GM23338 (cell line): ENCODE measurements at regions not wholly inside any gene's neighbourhood (a gene's known extent, or its start where the extent isn't known, plus 50 kb on each side); places are given as distances from the start of the nearest gene placed in this dataset.

Experiments used
- CREB1 ChIP-seq: fragments of 250-450 bp; sonication (Bioruptor Pico); IDR thresholded peaks from 2 replicates; pipeline ENCODE4 v1.5.0; 2020; ENCODE audit warnings: low read depth, mild to moderate bottlenecking, moderate library complexity
- ETS1 ChIP-seq: IDR thresholded peaks from 2 replicates; pipeline ENCODE4 v1.6.1; 2016; ENCODE audit warnings: antibody characterized with exemption
- EZH2 ChIP-seq: fragments of 200-600 bp; sonication (generic); IDR thresholded peaks from one replicate; pipeline ENCODE4 v1.8.0; 2017; ENCODE audit warnings: antibody characterized with exemption, mild to moderate bottlenecking, low read depth; ENCODE audit not compliant: unreplicated experiment
- EZH2phosphoT487 ChIP-seq: fragments of 200-600 bp; sonication (generic); IDR thresholded peaks from one replicate; pipeline ENCODE4 v1.8.1; 2018; ENCODE audit warnings: antibody characterized with exemption; ENCODE audit not compliant: unreplicated experiment
- JUNB ChIP-seq: IDR thresholded peaks from one replicate; pipeline ENCODE4 v1.6.1; 2016; ENCODE audit warnings: antibody characterized with exemption; ENCODE audit not compliant: unreplicated experiment
- NANOG ChIP-seq: IDR thresholded peaks from 2 replicates; pipeline ENCODE4 v1.6.1; 2016; ENCODE audit warnings: antibody characterized with exemption, borderline replicate concordance
- POLR2AphosphoS5 ChIP-seq: IDR thresholded peaks from 2 replicates; pipeline ENCODE4 v1.6.1; 2016; ENCODE audit warnings: antibody characterized with exemption, low read depth
- REST ChIP-seq: IDR thresholded peaks from one replicate; pipeline ENCODE4 v1.6.1; 2018; ENCODE audit warnings: antibody characterized with exemption; ENCODE audit not compliant: unreplicated experiment
- STAT1 ChIP-seq: IDR thresholded peaks from one replicate; pipeline ENCODE4 v1.6.1; 2016; ENCODE audit warnings: antibody characterized with exemption; ENCODE audit not compliant: unreplicated experiment
- ZNF114 ChIP-seq: fragments of 250-450 bp; sonication (Bioruptor Pico); IDR thresholded peaks from 2 replicates; pipeline ENCODE4 v1.5.0; 2020; ENCODE audit warnings: mild to moderate bottlenecking, moderate library complexity
- ZNF331 ChIP-seq: fragments of 250-450 bp; sonication (Bioruptor Pico); IDR thresholded peaks from 2 replicates; pipeline ENCODE4 v1.5.0; 2020; ENCODE audit warnings: low read depth, mild to moderate bottlenecking, moderate library complexity
- ZNF462 ChIP-seq: fragments of 250-450 bp; sonication (Bioruptor Pico); IDR thresholded peaks from 2 replicates; pipeline ENCODE4 v1.5.0; 2020; ENCODE audit warnings: mild to moderate bottlenecking, moderate library complexity
- TF ChIP-seq, protein P1 (sequence below), 2 experiments: fragments of 200-600 bp in 1 of 2; sonication (generic) in 1 of 2; conservative IDR thresholded peaks; 2 replicates each; pipeline versions ENCODE4 v1.5.1 to v1.6.1; 2016 to 2017; ENCODE audit warnings: antibody characterized with exemption in 2 of 2, low read depth in 2 of 2, mild to moderate bottlenecking in 2 of 2, moderate library complexity in 1 of 2

DNA sequence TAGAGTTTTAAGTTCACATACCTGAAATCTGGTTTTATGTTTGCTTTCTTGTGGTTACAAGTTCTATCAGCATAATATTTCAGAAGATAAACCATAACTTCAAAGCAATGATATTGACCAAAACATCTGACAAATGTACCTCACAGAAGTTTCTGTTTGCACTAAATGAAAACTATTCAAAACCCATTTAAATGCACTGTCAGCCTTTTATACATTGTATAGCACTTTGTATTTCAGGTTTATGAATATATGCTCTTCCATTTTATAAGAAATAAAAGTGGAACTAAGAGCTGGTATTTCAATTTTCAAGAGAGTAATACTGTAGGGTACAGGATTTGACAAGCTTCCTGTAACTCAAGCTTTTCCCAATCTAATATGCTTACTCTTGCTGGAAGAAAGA, 388.6 kb upstream of the MBL2 start:
- TF ChIP-seq REST (no peak), EZH2phosphoT487 (no peak), ZNF114 (CRISPR knock-in tag) (no peak), POLR2AphosphoS5 (no peak), ZNF331 (CRISPR knock-in tag) (no peak), STAT1 (no peak), EZH2 (no peak), NANOG (no peak), ETS1 (no peak), JUNB (no peak), CREB1 (CRISPR knock-in tag) (no peak), ZNF462 (CRISPR knock-in tag) (no peak)
- TF ChIP-seq, protein P1, sequence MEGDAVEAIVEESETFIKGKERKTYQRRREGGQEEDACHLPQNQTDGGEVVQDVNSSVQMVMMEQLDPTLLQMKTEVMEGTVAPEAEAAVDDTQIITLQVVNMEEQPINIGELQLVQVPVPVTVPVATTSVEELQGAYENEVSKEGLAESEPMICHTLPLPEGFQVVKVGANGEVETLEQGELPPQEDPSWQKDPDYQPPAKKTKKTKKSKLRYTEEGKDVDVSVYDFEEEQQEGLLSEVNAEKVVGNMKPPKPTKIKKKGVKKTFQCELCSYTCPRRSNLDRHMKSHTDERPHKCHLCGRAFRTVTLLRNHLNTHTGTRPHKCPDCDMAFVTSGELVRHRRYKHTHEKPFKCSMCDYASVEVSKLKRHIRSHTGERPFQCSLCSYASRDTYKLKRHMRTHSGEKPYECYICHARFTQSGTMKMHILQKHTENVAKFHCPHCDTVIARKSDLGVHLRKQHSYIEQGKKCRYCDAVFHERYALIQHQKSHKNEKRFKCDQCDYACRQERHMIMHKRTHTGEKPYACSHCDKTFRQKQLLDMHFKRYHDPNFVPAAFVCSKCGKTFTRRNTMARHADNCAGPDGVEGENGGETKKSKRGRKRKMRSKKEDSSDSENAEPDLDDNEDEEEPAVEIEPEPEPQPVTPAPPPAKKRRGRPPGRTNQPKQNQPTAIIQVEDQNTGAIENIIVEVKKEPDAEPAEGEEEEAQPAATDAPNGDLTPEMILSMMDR (conservative IDR thresholded peaks at IDR 0.05; ENCODE audit: low read depth in 2 of 2) = no peak
